GM21515 (cell line): ENCODE measurements at regions not wholly inside any gene's neighbourhood (a gene's known extent, or its start where the extent isn't known, plus 50 kb on each side); places are given as distances from the start of the nearest gene placed in this dataset.
"Not testable (repeated sequence)": the region's sequence is repeated elsewhere in the genome, so short reads cannot be mapped to it uniquely, and the experiment has no call there.

ENCODE experiments used
- ATAC-seq: cut with Tn5 transposase; IDR thresholded peaks from one replicate; pipeline ENCODE4 v1.9.1; 2021; ENCODE audit not compliant: unreplicated experiment

- no peak for ATAC-seq
These were observed 1044.7 kb downstream of the BRD1 start for GRCh38 chr22:48782811-48783511.

DNA sequence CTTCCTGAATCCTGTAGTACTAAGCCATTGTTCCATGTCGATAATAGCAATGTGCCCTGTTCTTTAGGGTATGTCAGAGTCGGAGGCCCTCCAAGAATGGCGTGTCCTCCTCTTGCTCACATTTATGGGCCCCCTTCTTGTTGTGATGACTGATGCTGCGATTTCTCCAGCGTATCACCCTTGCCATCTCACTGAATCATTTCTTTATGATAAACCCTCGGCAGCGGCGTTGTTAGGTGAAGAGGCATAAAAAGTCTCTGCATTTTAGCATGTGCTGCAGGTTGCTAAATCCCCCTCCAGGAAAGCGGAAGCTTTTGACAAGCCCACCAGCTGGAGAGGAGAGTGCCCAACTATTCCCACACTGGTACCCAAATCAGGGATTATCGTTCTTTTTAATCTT, 1045.3 kb downstream of the BRD1 start:
- no peak for ATAC-seq

DNA sequence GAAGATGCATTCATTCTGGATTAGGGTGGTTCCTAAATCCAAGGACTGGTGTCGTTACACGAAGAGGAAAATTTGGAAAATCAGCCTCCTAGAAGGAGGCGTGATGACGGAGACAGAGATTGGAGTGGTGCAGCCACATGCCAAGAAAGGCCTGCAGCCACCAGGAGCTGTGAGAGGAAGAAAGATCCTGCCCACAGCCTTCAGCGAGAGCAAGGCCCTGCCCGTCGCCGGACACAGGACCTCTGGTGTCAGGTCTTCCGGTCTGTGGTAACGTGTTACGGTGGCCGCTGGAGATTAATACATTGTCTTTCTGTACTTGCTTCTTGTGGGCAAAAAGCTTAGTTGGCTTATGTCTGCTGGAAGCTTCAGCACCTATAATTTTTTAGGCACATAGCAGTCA, 1045.8 kb downstream of the BRD1 start:
- ATAC-seq = no peak

- no peak for ATAC-seq
These were observed 1046.3 kb downstream of the BRD1 start for GRCh38 chr22:48781391-48781790.

GRCh38 chr22:48780597-48781277, 1046.9 kb downstream of the BRD1 start:
- ATAC-seq = no peak

GRCh38 chr22:48779661-48780596, 1047.7 kb downstream of the BRD1 start:
- no peak for ATAC-seq

DNA sequence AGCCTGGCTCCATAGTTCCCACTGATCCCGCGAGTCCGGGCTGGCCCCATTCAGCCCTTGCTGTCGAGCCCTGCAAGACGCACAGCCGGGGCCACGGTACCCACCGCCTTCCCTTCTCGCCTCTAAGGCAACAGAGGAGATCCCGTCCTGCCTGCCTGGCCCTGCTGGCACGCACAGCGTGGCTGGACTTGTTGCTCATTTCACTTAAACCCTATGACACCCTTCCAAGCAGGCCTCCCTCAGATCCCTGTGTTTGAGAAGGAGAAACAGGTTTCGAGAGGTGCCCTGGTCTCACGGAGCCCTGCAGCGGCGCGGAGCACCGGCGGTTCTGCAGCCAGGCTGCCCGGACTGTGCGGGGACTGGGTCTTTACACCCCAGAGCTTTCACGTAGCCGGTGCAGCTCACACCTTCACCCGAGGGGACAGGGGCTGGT, 1048.4 kb downstream of the BRD1 start:
- no peak for ATAC-seq

DNA sequence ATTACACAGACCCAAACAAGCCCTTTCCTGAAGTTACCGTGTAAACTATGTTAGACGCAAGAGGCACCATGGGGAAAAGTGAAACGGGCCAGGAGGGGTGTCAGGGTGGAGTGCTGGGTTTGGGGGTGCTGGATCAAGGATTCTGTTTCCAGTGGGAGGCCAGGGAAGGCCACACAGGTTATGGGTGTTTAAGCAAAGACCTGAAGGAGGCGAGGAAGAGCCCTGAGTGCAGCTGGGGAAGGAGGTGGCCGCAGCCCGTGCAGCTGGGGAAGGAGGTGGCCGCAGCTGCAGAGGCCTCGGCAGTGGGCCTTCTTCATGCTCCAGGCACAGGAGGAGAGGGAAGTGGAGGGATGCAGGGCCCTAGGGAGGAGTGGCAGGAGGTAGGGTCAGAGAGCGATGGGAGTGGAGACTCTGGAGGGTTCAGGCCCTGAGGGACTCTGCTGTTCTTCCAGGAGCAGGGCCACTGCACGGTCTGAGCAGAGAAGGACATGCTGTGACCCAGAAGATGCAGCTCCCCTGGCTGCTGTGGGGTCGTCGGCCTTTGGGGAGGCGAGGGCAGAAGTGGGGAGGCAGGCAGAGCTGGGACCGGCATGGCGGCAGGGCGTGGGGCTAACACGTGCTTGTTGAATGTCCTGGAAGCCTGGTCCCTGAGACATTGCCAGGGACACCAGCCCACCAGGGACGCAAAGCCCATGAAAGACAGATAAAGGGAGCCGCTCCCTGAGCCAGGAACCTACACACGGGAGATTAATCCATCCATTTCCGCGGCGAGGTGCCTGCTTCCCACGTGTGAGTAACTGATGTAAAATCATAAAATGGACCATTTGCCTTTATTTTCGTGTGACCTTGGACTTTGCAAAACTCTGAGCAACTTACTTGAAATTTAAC, 1049.1 kb downstream of the BRD1 start:
- ATAC-seq = no peak

- no peak for ATAC-seq
These were observed 1055.3 kb downstream of the BRD1 start for GRCh38 chr22:48772286-48772907.

DNA sequence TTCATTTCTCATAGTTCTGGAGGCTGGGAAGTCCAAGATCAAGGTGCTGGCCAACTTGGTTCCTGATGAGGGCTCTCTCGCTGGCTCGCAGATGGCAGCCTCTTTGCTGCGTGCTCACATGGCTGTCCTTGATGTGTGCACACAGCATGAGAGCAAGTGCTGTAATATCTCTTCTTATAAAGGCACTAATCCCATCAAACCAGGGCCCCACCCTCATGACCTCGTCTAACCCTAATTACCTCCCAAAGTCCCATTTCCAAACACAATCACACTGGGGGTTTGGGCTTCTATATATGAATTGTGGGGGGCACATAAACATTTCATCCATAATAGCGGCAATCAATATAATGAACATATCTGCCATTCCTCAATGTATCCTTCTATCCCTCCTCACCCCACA, 1062.1 kb downstream of the BRD1 start:
- ATAC-seq = no peak

- ATAC-seq = no peak
These were observed 1066.1 kb downstream of the BRD1 start for GRCh38 chr22:48761546-48761945.

GRCh38 chr22:48760481-48761390, 1066.9 kb downstream of the BRD1 start:
- no peak for ATAC-seq

GRCh38 chr22:48758881-48759875, 1068.5 kb downstream of the BRD1 start:
- no peak for ATAC-seq

DNA sequence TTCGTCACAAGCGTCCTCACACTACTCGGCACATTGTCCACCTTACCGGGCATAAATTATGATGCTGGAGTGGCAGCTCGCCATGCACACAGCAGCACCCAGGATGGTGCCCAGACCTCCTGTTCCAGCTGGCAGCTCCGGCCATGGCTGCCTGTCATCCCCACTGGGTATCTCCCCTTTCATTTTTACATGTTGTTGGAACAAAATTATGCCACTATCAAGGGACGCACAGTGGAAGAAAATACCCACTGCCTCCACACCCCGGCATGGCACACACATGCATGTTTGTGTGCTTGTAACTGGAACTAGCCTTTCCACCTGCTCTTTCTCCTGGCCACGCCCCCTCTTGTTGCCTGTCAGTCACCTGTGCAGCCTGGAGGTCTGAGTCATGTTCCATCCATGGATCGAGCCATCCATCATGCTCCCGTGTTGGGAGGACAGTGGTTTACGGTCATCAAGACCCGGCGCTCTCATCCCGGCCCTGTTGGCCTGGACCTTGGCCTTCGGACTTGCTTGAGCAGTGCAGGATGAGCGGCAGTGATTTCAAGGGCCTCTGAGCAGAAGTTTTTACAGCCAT, 1069.6 kb downstream of the BRD1 start:
- ATAC-seq = no peak

DNA sequence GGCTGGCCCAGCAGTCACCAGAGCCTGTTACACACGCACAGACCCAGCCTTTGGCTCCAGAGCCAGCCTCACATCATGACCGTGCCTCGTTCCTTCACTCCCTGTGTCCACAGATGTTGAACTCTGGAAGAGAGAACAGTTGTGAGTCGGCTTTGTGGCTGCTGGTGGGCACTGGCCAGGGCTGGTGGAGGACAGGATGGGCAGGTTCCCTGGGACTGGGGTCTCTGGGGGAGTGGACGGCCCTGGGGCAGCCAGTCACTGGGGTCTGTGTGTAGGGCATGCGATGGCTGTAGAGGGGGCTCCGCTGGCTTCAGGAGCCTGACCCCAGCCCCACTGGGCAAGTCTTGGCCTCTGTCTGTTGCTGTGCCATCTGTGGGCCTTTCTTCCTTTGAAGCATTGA, 1070.1 kb downstream of the BRD1 start:
- ATAC-seq = no peak

- ATAC-seq = not testable (repeated sequence)
These were observed 1070.5 kb downstream of the BRD1 start for GRCh38 chr22:48757135-48757534.
